ENCODE measurements at regions not wholly inside any gene's neighbourhood (a gene's known extent, or its start where the extent isn't known, plus 50 kb on each side); places are given as distances from the start of the nearest gene placed in this dataset.

DNA sequence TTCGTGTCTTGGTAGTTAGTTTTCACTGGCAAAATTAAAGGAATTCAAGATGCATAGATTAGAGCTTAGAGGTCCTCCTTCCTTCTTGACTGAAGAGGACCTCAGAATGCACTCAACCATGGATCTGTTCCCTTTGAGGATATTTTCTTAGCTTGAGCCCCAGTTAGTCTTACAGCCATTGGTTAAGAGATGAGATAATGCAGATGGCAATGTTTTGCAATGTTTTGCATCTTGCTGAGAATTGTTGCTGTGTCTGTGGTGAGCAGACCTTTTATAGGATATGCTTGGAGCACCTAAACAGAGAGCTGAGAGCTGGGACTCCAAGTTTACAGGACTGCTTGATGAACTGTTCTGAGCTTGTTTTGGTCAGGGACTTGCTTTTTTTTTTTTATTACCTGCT lies 107.5 kb downstream of the TMEM170B start:
- TF ChIP-seq, protein P1, sequence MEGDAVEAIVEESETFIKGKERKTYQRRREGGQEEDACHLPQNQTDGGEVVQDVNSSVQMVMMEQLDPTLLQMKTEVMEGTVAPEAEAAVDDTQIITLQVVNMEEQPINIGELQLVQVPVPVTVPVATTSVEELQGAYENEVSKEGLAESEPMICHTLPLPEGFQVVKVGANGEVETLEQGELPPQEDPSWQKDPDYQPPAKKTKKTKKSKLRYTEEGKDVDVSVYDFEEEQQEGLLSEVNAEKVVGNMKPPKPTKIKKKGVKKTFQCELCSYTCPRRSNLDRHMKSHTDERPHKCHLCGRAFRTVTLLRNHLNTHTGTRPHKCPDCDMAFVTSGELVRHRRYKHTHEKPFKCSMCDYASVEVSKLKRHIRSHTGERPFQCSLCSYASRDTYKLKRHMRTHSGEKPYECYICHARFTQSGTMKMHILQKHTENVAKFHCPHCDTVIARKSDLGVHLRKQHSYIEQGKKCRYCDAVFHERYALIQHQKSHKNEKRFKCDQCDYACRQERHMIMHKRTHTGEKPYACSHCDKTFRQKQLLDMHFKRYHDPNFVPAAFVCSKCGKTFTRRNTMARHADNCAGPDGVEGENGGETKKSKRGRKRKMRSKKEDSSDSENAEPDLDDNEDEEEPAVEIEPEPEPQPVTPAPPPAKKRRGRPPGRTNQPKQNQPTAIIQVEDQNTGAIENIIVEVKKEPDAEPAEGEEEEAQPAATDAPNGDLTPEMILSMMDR (IDR thresholded peaks at IDR 0.05; ENCODE audit: low read depth, low read length): no peak
- TF ChIP-seq EZH2phosphoT487 (IDR thresholded peaks at IDR 0.05; ENCODE audit: low read depth): no peak
